ENCODE measurements at regions not wholly inside any gene's neighbourhood (a gene's known extent, or its start where the extent isn't known, plus 50 kb on each side); places are given as distances from the start of the nearest gene placed in this dataset.

DNA sequence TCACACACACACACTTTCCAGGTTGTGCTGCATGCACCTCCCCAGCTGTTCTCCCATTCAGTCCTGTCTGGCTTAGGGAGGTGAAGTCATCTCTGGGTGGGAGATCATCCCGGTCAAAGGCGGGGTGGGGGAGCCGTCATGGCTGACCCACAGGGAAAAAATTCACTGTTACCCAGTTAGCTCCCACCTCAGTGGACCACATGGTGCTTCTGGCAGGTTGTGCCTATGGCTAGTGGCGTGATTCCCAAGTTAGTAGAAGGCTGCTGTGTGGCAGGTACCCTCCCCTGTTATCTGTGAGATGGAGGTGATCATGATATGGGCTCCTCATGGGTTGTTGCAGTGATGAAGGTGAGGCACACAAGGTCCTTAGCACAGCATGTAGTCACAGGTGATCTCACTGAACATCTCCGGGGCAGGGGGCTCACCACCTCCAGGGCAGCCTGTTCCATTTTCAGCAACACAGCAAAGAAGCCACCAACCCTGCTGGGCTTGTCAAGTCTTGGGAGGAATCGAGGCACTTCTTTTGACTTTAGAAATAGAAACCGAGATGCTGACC is 154.9 kb upstream of the CCND2 start:
- 73% methylated on average over 6 of the region's 7 CpGs for WGBS
- Histone ChIP-seq H3K27me3 (peaks cover 25% of the 10 kb centered on the region), H3K9me3 (no peaks in the 10 kb centered on the region), H3K4me1 (peaks cover 2% of the 10 kb centered on the region), H3K4me3 (no peak overlapping the region), H3K36me3 (no peaks in the 10 kb centered on the region), H3K27ac (no peak overlapping the region)
- TF ChIP-seq POLR2A (IDR thresholded peaks at IDR 0.05), result no peak
- TF ChIP-seq, protein P1, sequence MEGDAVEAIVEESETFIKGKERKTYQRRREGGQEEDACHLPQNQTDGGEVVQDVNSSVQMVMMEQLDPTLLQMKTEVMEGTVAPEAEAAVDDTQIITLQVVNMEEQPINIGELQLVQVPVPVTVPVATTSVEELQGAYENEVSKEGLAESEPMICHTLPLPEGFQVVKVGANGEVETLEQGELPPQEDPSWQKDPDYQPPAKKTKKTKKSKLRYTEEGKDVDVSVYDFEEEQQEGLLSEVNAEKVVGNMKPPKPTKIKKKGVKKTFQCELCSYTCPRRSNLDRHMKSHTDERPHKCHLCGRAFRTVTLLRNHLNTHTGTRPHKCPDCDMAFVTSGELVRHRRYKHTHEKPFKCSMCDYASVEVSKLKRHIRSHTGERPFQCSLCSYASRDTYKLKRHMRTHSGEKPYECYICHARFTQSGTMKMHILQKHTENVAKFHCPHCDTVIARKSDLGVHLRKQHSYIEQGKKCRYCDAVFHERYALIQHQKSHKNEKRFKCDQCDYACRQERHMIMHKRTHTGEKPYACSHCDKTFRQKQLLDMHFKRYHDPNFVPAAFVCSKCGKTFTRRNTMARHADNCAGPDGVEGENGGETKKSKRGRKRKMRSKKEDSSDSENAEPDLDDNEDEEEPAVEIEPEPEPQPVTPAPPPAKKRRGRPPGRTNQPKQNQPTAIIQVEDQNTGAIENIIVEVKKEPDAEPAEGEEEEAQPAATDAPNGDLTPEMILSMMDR (IDR thresholded peaks at IDR 0.05), result no peak
- no peak for TF ChIP-seq EP300 (IDR thresholded peaks at IDR 0.05)
- TF ChIP-seq POLR2AphosphoS5 (IDR thresholded peaks at IDR 0.05), result no peak
- no peak for DNase-seq (ENCODE audit: low spot score in 2 of 2)

DNA sequence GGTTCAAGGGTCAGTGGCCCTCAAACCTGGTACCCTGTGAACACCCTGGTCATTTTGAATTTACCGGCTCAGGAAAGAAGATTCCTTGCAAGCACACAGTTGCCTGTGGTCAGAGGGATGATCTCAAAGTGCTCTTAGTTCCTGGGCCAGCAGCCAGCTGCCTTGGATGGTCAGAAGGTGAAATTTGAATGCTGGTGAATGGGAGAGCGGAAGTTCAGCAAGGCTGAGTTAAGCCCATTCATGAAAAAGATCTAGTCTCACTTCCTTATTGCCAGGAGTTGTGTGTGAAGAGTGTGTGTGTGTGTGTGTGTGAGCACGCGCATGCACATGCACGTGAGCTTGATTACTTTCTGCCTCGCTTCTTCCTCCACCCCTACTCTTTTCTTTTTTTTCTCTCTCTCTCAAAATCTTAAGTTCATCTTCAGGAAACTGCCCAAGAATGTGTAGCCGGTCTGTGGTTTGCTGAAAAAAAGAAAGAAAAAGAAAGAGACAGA is 155.5 kb upstream of the CCND2 start:
- Histone ChIP-seq H3K4me1 (peaks cover 2% of the 10 kb centered on the region), H3K27ac (no peak overlapping the region), H3K9me3 (no peaks in the 10 kb centered on the region), H3K36me3 (no peaks in the 10 kb centered on the region), H3K4me3 (no peak overlapping the region), H3K27me3 (peaks cover 31% of the 10 kb centered on the region)
- DNase-seq (ENCODE audit: low spot score in 2 of 2), result no peak
- WGBS, result 32% methylated on average over 7 of the region's 7 CpGs
- TF ChIP-seq POLR2AphosphoS5 (IDR thresholded peaks at IDR 0.05), result no peak

GRCh38 chr12:4117386-4118016 is 156.1 kb upstream of the CCND2 start:
- Histone ChIP-seq H3K27me3 (peaks cover 34% of the 10 kb centered on the region), H3K36me3 (no peaks in the 10 kb centered on the region), H3K4me1 (peaks cover 2% of the 10 kb centered on the region), H3K27ac (no peak overlapping the region), H3K4me3 (no peak overlapping the region), H3K9me3 (no peaks in the 10 kb centered on the region)
- no peak for TF ChIP-seq POLR2A (IDR thresholded peaks at IDR 0.05)
- TF ChIP-seq EP300 (IDR thresholded peaks at IDR 0.05), result no peak
- TF ChIP-seq, protein P1 (IDR thresholded peaks at IDR 0.05), result no peak
- no peak for TF ChIP-seq POLR2AphosphoS5 (IDR thresholded peaks at IDR 0.05)
- DNase-seq (ENCODE audit: low spot score in 2 of 2), result no peak
- WGBS, result 80% methylated on average over 11 of the region's 12 CpGs

DNA sequence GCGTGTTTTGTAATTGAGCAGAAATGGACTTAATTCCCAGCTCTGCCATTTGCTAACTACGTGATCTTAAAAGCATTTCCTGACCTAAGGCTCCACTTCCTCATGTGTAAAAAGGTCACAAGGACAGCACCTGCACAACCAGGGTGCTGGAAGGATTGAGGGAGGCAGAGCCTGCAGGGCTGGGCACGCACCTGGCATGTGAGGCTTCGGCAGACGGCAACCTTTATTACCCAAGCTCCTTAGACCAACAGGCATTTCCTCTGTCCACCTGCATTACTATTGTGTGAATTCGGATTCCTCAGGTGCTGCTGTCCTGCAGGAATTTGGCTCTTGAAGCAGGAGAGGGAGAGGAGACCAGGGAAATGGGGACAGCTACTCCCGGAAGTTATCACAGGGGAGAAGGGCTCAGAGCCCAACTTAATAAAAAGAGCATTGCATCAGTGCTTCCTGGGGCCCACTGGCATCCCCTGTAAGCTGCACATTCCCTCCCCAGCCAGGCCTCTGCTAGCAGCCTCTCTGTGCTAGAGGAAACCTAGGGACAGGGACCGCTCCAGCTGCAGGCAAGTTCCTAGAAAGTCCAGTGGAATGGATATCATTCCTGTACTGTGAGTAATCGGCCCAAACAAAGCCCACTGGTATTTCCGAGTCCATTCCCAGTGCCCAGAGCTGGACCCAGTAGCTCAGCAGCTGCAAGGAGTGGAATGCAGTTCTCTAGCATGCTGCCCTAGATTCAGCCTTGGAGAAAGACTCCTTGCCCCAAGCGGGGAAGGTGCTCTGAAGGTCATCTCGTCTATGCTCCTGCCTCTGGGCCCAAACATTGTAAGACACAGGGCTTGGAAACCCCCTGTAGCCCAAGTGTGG is 157.1 kb upstream of the CCND2 start:
- TF ChIP-seq POLR2A (IDR thresholded peaks at IDR 0.05) (no peak), EP300 (IDR thresholded peaks at IDR 0.05) (no peak), POLR2AphosphoS5 (IDR thresholded peaks at IDR 0.05) (no peak)
- TF ChIP-seq, protein P1 (IDR thresholded peaks at IDR 0.05), result no peak
- H3K27me3 ChIP-seq, result peaks cover 38% of the 10 kb centered on the region
- H3K36me3 ChIP-seq, result no peaks in the 10 kb centered on the region
- no peak overlapping the region for H3K27ac ChIP-seq
- no peak overlapping the region for H3K4me3 ChIP-seq
- no peaks in the 10 kb centered on the region for H3K9me3 ChIP-seq
- H3K4me1 ChIP-seq, result peaks cover 2% of the 10 kb centered on the region
- DNase-seq (ENCODE audit: low spot score in 2 of 2), result no peak
- WGBS, result 62% methylated on average over 11 of the region's 12 CpGs

DNA sequence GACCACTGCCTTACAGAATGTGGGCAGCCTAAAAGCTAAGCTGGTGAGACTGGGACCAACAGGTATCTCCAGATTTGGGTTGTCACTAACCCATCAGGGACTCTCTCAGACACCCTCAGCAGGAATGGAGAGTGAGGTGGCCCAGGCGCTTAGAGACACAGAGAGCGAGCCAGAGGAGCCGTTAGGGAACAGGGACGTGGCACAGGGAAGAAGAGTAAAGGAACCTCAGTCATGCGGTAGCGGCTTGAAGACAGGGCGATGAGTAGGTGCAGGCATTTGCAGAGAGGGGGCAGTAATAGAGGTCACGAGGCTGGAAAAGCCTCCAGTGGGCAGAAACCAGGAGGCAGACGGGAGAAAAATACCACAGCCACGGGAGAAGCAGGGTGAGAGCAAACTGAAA is 158.0 kb upstream of the CCND2 start:
- WGBS, result 63% methylated on average over 10 of the region's 10 CpGs
- no peaks in the 10 kb centered on the region for H3K36me3 ChIP-seq
- H3K27ac ChIP-seq, result no peak overlapping the region
- H3K27me3 ChIP-seq, result peaks cover 40% of the 10 kb centered on the region
- DNase-seq (ENCODE audit: low spot score in 2 of 2), result no peak
- no peak overlapping the region for H3K4me3 ChIP-seq
- TF ChIP-seq, protein P1 (IDR thresholded peaks at IDR 0.05), result no peak
- TF ChIP-seq POLR2A (IDR thresholded peaks at IDR 0.05), result no peak
- no peak for TF ChIP-seq EP300 (IDR thresholded peaks at IDR 0.05)
- TF ChIP-seq POLR2AphosphoS5 (IDR thresholded peaks at IDR 0.05), result no peak
- peaks cover 2% of the 10 kb centered on the region for H3K4me1 ChIP-seq
- no peaks in the 10 kb centered on the region for H3K9me3 ChIP-seq

Data from suprapubic skin (tissue), 4 donors.